OCI-LY7 (cell line): ENCODE measurements at regions not wholly inside any gene's neighbourhood (a gene's known extent, or its start where the extent isn't known, plus 50 kb on each side); places are given as distances from the start of the nearest gene placed in this dataset.

Source experiments
- EZH2phosphoT487 ChIP-seq: fragments of 200-600 bp; sonication (generic); IDR thresholded peaks from 2 replicates; pipeline ENCODE4 v1.6.1; 2018; ENCODE audit warnings: low read depth, borderline replicate concordance, mild to moderate bottlenecking, mixed run types, antibody characterized with exemption, low read length, moderate library complexity, mixed read lengths
- TF ChIP-seq, protein P1 (sequence below): fragments of 200-600 bp; sonication (generic); conservative IDR thresholded peaks from 2 replicates; pipeline ENCODE4 v1.5.1; 2014; ENCODE audit warnings: mild to moderate bottlenecking, antibody characterized with exemption, low read length, moderate library complexity, mixed read lengths

DNA sequence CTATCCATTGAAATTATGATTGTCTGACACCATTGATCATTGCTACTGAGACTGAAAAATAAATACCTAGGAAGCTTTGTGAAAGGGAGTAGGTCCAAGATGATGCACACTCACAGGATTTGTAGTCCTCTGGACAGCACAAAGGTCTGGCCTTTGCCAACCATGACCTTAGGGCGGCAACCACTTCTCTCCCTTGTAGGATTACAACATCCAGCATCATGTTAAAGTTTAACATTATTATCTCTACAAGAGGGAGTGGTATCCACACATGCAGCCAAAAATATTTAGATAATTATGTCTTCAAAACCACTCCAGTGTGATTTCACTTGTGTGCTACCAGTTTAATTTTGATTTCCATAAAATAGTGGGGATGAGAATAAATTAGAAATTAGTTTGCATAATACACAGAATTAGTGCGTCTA is 51.1 kb upstream of the NHSL1 start:
- TF ChIP-seq, protein P1, sequence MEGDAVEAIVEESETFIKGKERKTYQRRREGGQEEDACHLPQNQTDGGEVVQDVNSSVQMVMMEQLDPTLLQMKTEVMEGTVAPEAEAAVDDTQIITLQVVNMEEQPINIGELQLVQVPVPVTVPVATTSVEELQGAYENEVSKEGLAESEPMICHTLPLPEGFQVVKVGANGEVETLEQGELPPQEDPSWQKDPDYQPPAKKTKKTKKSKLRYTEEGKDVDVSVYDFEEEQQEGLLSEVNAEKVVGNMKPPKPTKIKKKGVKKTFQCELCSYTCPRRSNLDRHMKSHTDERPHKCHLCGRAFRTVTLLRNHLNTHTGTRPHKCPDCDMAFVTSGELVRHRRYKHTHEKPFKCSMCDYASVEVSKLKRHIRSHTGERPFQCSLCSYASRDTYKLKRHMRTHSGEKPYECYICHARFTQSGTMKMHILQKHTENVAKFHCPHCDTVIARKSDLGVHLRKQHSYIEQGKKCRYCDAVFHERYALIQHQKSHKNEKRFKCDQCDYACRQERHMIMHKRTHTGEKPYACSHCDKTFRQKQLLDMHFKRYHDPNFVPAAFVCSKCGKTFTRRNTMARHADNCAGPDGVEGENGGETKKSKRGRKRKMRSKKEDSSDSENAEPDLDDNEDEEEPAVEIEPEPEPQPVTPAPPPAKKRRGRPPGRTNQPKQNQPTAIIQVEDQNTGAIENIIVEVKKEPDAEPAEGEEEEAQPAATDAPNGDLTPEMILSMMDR = no peak
- no peak for TF ChIP-seq EZH2phosphoT487
